GM23338 (cell line): ENCODE measurements at regions not wholly inside any gene's neighbourhood (a gene's known extent, or its start where the extent isn't known, plus 50 kb on each side); places are given as distances from the start of the nearest gene placed in this dataset.

ENCODE experiments used
- ATAC-seq: fragments of 200-7000 bp; cut with Tn5 transposase; 3 replicates; pipeline ENCODE4 v1.9.1; 2020
- DNase-seq: peaks from one replicate; pipeline ENCODE4 v3.0.0-alpha.2; 2015; ENCODE audit warnings: low spot score
- H2AFZ ChIP-seq: fragments of 200-600 bp; sonication (generic); 2 replicates; pipeline ENCODE4 v1.8.0; 2016; ENCODE audit warnings: antibody characterized with exemption, mild to moderate bottlenecking, moderate library complexity
- H3F3A ChIP-seq: fragments of 200-600 bp; sonication (generic); replicated peaks from 2 replicates; pipeline ENCODE4 v1.8.0; 2017; ENCODE audit warnings: antibody characterized with exemption, mixed run types, low read depth
- H3K27ac ChIP-seq: fragments of 200-600 bp; sonication (generic); 2 replicates; pipeline ENCODE4 v1.6.1; 2016; ENCODE audit warnings: low read depth
- H3K27me3 ChIP-seq: fragments of 200-600 bp; sonication (generic); 2 replicates; pipeline ENCODE4 v1.8.0; 2016; ENCODE audit warnings: mild to moderate bottlenecking, mixed run types, moderate library complexity; ENCODE audit not compliant: insufficient read depth
- H3K36me3 ChIP-seq: fragments of 200-600 bp; sonication (generic); 2 replicates; pipeline ENCODE4 v1.8.0; 2016; ENCODE audit warnings: mild to moderate bottlenecking; ENCODE audit not compliant: insufficient read depth
- H3K4me1 ChIP-seq: fragments of 200-600 bp; sonication (generic); 2 replicates; pipeline ENCODE4 v1.8.0; 2016; ENCODE audit warnings: mild to moderate bottlenecking, moderate library complexity; ENCODE audit not compliant: insufficient read depth
- H3K4me2 ChIP-seq: fragments of 200-600 bp; sonication (generic); 2 replicates; pipeline ENCODE4 v1.7.1; 2017; ENCODE audit warnings: mixed run types
- H3K4me3 ChIP-seq: fragments of 200-600 bp; sonication (generic); 2 replicates; pipeline ENCODE4 v1.6.1; 2016; ENCODE audit warnings: mixed run types
- H3K79me2 ChIP-seq: fragments of 200-600 bp; sonication (generic); replicated peaks from 2 replicates; pipeline ENCODE4 v1.8.0; 2017; ENCODE audit warnings: mild to moderate bottlenecking; ENCODE audit not compliant: insufficient read depth
- H3K9me2 ChIP-seq: fragments of 200-600 bp; sonication (generic); 2 replicates; pipeline ENCODE4 v1.8.0; 2017; ENCODE audit not compliant: insufficient read depth
- H4K20me1 ChIP-seq: fragments of 200-600 bp; sonication (generic); replicated peaks from 2 replicates; pipeline ENCODE4 v1.8.0; 2017; ENCODE audit warnings: mild to moderate bottlenecking; ENCODE audit not compliant: insufficient read depth
- H3K27ac Mint-ChIP-seq: 2 replicates; pipeline ENCODE4 v1.8.0; 2020; ENCODE audit warnings: inconsistent platforms, mild to moderate bottlenecking, moderate library complexity, mixed read lengths
- H3K27me3 Mint-ChIP-seq: 3 replicates; pipeline ENCODE4 v1.8.0; 2022; ENCODE audit warnings: low read depth, mild to moderate bottlenecking, moderate library complexity, mixed read lengths, inconsistent platforms; ENCODE audit not compliant: insufficient read depth, poor library complexity
- H3K36me3 Mint-ChIP-seq: 3 replicates; pipeline ENCODE4 v1.8.0; 2021; ENCODE audit warnings: low read depth, mild to moderate bottlenecking, inconsistent platforms, moderate library complexity, mixed read lengths
- H3K4me1 Mint-ChIP-seq: 3 replicates; pipeline ENCODE4 v1.8.0; 2020; ENCODE audit warnings: mild to moderate bottlenecking, inconsistent platforms, mixed read lengths
- H3K4me3 Mint-ChIP-seq: 3 replicates; pipeline ENCODE4 v1.8.0; 2021; ENCODE audit warnings: moderate library complexity, mild to moderate bottlenecking, inconsistent platforms, mixed read lengths
- H3K9me3 Mint-ChIP-seq: 3 replicates; pipeline ENCODE4 v1.8.0; 2020; ENCODE audit warnings: moderate library complexity, mild to moderate bottlenecking, inconsistent platforms, mixed read lengths
- CREB1 ChIP-seq: fragments of 250-450 bp; sonication (Bioruptor Pico); IDR thresholded peaks from 2 replicates; pipeline ENCODE4 v1.5.0; 2020; ENCODE audit warnings: low read depth, mild to moderate bottlenecking, moderate library complexity
- EZH2 ChIP-seq: fragments of 200-600 bp; sonication (generic); IDR thresholded peaks from one replicate; pipeline ENCODE4 v1.8.0; 2017; ENCODE audit warnings: antibody characterized with exemption, mild to moderate bottlenecking, low read depth; ENCODE audit not compliant: unreplicated experiment
- EZH2phosphoT487 ChIP-seq: fragments of 200-600 bp; sonication (generic); IDR thresholded peaks from one replicate; pipeline ENCODE4 v1.8.1; 2018; ENCODE audit warnings: antibody characterized with exemption; ENCODE audit not compliant: unreplicated experiment
- JUNB ChIP-seq: IDR thresholded peaks from one replicate; pipeline ENCODE4 v1.6.1; 2016; ENCODE audit warnings: antibody characterized with exemption; ENCODE audit not compliant: unreplicated experiment
- NANOG ChIP-seq: IDR thresholded peaks from 2 replicates; pipeline ENCODE4 v1.6.1; 2016; ENCODE audit warnings: antibody characterized with exemption, borderline replicate concordance
- POLR2AphosphoS5 ChIP-seq: IDR thresholded peaks from 2 replicates; pipeline ENCODE4 v1.6.1; 2016; ENCODE audit warnings: antibody characterized with exemption, low read depth
- STAT1 ChIP-seq: IDR thresholded peaks from one replicate; pipeline ENCODE4 v1.6.1; 2016; ENCODE audit warnings: antibody characterized with exemption; ENCODE audit not compliant: unreplicated experiment
- ZNF114 ChIP-seq: fragments of 250-450 bp; sonication (Bioruptor Pico); IDR thresholded peaks from 2 replicates; pipeline ENCODE4 v1.5.0; 2020; ENCODE audit warnings: mild to moderate bottlenecking, moderate library complexity
- ZNF331 ChIP-seq: fragments of 250-450 bp; sonication (Bioruptor Pico); IDR thresholded peaks from 2 replicates; pipeline ENCODE4 v1.5.0; 2020; ENCODE audit warnings: low read depth, mild to moderate bottlenecking, moderate library complexity
- TF ChIP-seq, protein P1 (sequence below), 2 experiments: fragments of 200-600 bp in 1 of 2; sonication (generic) in 1 of 2; conservative IDR thresholded peaks; 2 replicates each; pipeline versions ENCODE4 v1.5.1 to v1.6.1; 2016 to 2017; ENCODE audit warnings: antibody characterized with exemption in 2 of 2, low read depth in 2 of 2, mild to moderate bottlenecking in 2 of 2, moderate library complexity in 1 of 2
- TF ChIP-seq, protein P2 (sequence below): fragments of 250-450 bp; sonication (Bioruptor Pico); IDR thresholded peaks from 2 replicates; pipeline ENCODE4 v1.5.0; 2020; ENCODE audit warnings: mild to moderate bottlenecking, moderate library complexity
- TF ChIP-seq, protein P3 (sequence below): IDR thresholded peaks from one replicate; pipeline ENCODE4 v1.6.1; 2018; ENCODE audit warnings: antibody characterized with exemption; ENCODE audit not compliant: unreplicated experiment
- TF ChIP-seq, protein P4 (sequence below): IDR thresholded peaks from 2 replicates; pipeline ENCODE4 v1.6.1; 2016; ENCODE audit warnings: antibody characterized with exemption

DNA sequence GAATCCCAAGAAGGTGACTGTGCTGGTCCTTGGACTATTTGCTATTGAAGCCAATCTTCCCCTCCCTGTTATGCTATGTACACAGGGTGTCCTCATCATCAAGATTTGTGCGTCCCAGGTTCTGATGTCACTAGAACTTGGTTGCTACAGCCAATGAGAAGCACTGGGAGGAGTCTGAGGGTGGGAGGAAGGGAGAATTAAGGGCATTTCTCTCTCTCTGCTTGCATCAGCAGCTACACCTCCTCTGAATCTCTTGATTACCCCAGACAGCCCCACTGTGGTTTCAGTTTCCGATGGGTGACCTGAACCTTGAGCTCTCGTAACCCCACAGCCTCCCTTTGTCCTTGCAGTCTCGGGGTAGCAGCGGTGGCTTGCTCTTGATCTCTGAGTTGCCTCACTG, 212.4 kb upstream of the SESN3 start:
- H3K27ac Mint-ChIP-seq = no peak overlapping the region

More for the DNA sequence above, 212.4 kb upstream of the SESN3 start:
- H3K27me3 ChIP-seq = no peaks in the 10 kb centered on the region
- no peak overlapping the region for H2AFZ ChIP-seq
- DNase-seq = no peak
- no peaks in the 10 kb centered on the region for H4K20me1 ChIP-seq
- H3K4me1 ChIP-seq = peaks cover 14% of the 10 kb centered on the region
- H3K4me2 ChIP-seq = no peak overlapping the region
- H3K4me3 ChIP-seq = no peak overlapping the region
- H3K27ac ChIP-seq = no peak overlapping the region
- Mint-ChIP-seq H3K36me3 (no peaks in the 10 kb centered on the region), H3K9me3 (no peaks in the 10 kb centered on the region), H3K4me3 (no peak overlapping the region), H3K4me1 (peaks cover 16% of the 10 kb centered on the region), H3K27me3 (no peaks in the 10 kb centered on the region)
- H3K36me3 ChIP-seq = no peaks in the 10 kb centered on the region
- no peak for TF ChIP-seq STAT1
- TF ChIP-seq EZH2 = no peak
- TF ChIP-seq NANOG = no peak
- TF ChIP-seq, protein P1, sequence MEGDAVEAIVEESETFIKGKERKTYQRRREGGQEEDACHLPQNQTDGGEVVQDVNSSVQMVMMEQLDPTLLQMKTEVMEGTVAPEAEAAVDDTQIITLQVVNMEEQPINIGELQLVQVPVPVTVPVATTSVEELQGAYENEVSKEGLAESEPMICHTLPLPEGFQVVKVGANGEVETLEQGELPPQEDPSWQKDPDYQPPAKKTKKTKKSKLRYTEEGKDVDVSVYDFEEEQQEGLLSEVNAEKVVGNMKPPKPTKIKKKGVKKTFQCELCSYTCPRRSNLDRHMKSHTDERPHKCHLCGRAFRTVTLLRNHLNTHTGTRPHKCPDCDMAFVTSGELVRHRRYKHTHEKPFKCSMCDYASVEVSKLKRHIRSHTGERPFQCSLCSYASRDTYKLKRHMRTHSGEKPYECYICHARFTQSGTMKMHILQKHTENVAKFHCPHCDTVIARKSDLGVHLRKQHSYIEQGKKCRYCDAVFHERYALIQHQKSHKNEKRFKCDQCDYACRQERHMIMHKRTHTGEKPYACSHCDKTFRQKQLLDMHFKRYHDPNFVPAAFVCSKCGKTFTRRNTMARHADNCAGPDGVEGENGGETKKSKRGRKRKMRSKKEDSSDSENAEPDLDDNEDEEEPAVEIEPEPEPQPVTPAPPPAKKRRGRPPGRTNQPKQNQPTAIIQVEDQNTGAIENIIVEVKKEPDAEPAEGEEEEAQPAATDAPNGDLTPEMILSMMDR (conservative IDR thresholded peaks at IDR 0.05; ENCODE audit: low read depth in 2 of 2) = no peak
- TF ChIP-seq, protein P2, sequence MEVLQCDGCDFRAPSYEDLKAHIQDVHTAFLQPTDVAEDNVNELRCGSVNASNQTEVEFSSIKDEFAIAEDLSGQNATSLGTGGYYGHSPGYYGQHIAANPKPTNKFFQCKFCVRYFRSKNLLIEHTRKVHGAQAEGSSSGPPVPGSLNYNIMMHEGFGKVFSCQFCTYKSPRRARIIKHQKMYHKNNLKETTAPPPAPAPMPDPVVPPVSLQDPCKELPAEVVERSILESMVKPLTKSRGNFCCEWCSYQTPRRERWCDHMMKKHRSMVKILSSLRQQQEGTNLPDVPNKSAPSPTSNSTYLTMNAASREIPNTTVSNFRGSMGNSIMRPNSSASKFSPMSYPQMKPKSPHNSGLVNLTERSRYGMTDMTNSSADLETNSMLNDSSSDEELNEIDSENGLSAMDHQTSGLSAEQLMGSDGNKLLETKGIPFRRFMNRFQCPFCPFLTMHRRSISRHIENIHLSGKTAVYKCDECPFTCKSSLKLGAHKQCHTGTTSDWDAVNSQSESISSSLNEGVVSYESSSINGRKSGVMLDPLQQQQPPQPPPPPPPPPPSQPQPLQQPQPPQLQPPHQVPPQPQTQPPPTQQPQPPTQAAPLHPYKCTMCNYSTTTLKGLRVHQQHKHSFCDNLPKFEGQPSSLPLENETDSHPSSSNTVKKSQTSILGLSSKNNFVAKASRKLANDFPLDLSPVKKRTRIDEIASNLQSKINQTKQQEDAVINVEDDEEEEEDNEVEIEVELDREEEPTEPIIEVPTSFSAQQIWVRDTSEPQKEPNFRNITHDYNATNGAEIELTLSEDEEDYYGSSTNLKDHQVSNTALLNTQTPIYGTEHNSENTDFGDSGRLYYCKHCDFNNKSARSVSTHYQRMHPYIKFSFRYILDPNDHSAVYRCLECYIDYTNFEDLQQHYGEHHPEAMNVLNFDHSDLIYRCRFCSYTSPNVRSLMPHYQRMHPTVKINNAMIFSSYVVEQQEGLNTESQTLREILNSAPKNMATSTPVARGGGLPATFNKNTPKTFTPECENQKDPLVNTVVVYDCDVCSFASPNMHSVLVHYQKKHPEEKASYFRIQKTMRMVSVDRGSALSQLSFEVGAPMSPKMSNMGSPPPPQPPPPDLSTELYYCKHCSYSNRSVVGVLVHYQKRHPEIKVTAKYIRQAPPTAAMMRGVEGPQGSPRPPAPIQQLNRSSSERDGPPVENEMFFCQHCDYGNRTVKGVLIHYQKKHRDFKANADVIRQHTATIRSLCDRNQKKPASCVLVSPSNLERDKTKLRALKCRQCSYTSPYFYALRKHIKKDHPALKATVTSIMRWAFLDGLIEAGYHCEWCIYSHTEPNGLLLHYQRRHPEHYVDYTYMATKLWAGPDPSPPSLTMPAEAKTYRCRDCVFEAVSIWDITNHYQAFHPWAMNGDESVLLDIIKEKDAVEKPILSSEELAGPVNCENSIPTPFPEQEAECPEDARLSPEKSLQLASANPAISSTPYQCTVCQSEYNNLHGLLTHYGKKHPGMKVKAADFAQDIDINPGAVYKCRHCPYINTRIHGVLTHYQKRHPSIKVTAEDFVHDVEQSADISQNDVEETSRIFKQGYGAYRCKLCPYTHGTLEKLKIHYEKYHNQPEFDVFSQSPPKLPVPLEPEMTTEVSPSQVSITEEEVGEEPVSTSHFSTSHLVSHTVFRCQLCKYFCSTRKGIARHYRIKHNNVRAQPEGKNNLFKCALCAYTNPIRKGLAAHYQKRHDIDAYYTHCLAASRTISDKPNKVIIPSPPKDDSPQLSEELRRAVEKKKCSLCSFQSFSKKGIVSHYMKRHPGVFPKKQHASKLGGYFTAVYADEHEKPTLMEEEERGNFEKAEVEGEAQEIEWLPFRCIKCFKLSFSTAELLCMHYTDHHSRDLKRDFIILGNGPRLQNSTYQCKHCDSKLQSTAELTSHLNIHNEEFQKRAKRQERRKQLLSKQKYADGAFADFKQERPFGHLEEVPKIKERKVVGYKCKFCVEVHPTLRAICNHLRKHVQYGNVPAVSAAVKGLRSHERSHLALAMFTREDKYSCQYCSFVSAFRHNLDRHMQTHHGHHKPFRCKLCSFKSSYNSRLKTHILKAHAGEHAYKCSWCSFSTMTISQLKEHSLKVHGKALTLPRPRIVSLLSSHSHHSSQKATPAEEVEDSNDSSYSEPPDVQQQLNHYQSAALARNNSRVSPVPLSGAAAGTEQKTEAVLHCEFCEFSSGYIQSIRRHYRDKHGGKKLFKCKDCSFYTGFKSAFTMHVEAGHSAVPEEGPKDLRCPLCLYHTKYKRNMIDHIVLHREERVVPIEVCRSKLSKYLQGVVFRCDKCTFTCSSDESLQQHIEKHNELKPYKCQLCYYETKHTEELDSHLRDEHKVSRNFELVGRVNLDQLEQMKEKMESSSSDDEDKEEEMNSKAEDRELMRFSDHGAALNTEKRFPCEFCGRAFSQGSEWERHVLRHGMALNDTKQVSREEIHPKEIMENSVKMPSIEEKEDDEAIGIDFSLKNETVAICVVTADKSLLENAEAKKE (CRISPR knock-in tag) = no peak
- no peak for TF ChIP-seq ZNF114 (CRISPR knock-in tag)
- no peak for TF ChIP-seq ZNF331 (CRISPR knock-in tag)
- no peak for TF ChIP-seq EZH2phosphoT487
- no peak for TF ChIP-seq POLR2AphosphoS5
- no peak for TF ChIP-seq JUNB
- TF ChIP-seq, protein P3, sequence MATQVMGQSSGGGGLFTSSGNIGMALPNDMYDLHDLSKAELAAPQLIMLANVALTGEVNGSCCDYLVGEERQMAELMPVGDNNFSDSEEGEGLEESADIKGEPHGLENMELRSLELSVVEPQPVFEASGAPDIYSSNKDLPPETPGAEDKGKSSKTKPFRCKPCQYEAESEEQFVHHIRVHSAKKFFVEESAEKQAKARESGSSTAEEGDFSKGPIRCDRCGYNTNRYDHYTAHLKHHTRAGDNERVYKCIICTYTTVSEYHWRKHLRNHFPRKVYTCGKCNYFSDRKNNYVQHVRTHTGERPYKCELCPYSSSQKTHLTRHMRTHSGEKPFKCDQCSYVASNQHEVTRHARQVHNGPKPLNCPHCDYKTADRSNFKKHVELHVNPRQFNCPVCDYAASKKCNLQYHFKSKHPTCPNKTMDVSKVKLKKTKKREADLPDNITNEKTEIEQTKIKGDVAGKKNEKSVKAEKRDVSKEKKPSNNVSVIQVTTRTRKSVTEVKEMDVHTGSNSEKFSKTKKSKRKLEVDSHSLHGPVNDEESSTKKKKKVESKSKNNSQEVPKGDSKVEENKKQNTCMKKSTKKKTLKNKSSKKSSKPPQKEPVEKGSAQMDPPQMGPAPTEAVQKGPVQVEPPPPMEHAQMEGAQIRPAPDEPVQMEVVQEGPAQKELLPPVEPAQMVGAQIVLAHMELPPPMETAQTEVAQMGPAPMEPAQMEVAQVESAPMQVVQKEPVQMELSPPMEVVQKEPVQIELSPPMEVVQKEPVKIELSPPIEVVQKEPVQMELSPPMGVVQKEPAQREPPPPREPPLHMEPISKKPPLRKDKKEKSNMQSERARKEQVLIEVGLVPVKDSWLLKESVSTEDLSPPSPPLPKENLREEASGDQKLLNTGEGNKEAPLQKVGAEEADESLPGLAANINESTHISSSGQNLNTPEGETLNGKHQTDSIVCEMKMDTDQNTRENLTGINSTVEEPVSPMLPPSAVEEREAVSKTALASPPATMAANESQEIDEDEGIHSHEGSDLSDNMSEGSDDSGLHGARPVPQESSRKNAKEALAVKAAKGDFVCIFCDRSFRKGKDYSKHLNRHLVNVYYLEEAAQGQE = no peak
- no peak for TF ChIP-seq CREB1 (CRISPR knock-in tag)
- TF ChIP-seq, protein P4, sequence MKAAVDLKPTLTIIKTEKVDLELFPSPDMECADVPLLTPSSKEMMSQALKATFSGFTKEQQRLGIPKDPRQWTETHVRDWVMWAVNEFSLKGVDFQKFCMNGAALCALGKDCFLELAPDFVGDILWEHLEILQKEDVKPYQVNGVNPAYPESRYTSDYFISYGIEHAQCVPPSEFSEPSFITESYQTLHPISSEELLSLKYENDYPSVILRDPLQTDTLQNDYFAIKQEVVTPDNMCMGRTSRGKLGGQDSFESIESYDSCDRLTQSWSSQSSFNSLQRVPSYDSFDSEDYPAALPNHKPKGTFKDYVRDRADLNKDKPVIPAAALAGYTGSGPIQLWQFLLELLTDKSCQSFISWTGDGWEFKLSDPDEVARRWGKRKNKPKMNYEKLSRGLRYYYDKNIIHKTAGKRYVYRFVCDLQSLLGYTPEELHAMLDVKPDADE = no peak
- H3K9me2 ChIP-seq = 0 out of 2 replicates have a peak, but pooled peaks cover 4% of the 10 kb centered on the region
- H3F3A ChIP-seq = no peaks in the 10 kb centered on the region
- H3K79me2 ChIP-seq = no peaks in the 10 kb centered on the region
- ATAC-seq = no peak
